Epithelial cell of proximal tubule (primary cell): ENCODE measurements at regions not wholly inside any gene's neighbourhood (a gene's known extent, or its start where the extent isn't known, plus 50 kb on each side); places are given as distances from the start of the nearest gene placed in this dataset.

Source experiments
- DNase-seq: peaks from one replicate; pipeline ENCODE4 v3.0.0-alpha.2; 2011; ENCODE audit warnings: low read depth
- H3K4me3 ChIP-seq: 2 replicates; pipeline ENCODE4 v1.5.1; 2011; ENCODE audit warnings: low read depth, mild to moderate bottlenecking, low read length
- TF ChIP-seq, protein P1 (sequence below): conservative IDR thresholded peaks from 2 replicates; pipeline ENCODE4 v1.5.1; 2012; ENCODE audit warnings: low read depth, mild to moderate bottlenecking, low read length

DNA sequence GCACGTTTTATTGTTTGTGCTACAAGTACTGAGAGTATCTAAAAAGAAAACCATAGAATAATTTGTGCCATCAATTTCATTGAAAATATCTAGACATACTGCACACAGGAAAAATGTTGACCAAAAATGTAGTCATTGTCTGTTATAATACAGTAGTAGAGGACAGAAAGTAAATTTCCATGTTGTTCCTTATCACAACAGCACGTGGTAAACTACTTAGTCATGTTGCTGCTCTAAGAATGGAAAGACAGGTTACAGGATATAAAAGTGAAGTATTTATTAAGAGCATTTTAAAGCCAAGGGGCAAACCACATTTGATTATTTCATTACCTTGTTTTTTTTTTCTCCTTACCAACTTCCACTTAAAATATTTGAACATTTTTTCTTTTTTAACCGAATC lies 89.0 kb upstream of the CEP85L start:
- no peak for DNase-seq
- TF ChIP-seq, protein P1, sequence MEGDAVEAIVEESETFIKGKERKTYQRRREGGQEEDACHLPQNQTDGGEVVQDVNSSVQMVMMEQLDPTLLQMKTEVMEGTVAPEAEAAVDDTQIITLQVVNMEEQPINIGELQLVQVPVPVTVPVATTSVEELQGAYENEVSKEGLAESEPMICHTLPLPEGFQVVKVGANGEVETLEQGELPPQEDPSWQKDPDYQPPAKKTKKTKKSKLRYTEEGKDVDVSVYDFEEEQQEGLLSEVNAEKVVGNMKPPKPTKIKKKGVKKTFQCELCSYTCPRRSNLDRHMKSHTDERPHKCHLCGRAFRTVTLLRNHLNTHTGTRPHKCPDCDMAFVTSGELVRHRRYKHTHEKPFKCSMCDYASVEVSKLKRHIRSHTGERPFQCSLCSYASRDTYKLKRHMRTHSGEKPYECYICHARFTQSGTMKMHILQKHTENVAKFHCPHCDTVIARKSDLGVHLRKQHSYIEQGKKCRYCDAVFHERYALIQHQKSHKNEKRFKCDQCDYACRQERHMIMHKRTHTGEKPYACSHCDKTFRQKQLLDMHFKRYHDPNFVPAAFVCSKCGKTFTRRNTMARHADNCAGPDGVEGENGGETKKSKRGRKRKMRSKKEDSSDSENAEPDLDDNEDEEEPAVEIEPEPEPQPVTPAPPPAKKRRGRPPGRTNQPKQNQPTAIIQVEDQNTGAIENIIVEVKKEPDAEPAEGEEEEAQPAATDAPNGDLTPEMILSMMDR = no peak
- H3K4me3 ChIP-seq = no peak overlapping the region

DNA sequence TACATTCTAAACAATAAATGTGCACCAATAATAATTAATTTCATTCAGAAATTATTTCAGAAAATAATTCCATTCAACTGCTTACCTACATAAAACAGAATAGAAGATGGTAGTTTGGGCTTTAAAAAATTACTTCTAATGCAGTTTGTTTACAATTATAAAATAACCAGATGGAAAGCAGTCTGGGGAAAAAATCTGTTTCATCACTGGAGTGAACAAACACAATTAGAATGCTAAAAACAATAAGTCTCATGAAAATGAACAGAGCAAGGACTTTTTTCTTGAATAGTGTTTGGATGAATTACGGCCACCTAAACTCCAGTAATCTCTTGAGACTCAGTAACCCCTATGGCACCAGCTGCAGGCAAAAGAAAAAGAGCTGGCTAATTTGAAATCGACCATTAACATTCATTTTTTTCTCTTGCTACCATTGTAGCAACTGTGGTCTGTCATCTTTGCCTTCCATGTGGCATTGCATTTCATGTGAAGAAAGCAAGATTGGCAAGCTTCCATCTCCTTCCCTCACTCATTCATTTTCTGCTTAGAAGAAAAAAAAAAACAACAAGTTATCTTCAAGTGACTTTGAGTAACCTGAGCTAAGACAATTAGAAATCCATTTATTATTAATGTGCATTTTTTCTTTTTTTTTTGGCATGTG lies 88.4 kb upstream of the CEP85L start:
- TF ChIP-seq, protein P1 = no peak
- no peak for DNase-seq
- no peak overlapping the region for H3K4me3 ChIP-seq

DNA sequence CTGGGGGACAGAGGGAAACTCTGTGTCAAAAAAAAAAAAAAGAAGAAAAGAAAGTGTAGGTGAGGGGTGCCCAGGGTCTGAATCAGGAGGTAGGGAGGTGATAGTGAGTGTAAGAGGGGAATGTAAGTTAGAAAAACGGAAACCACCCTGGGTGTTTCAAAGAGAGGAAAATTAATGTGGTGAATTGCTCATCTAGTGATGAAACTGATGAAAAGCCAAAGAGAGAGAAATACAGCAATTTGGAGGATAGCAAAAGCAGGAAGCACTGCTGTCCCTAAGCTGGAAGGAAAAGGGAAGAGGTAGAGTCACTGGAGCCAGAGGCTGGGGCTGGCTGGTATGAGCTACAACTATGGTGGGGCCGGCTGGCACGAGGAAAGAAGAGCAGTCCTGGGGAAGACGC lies 85.0 kb upstream of the CEP85L start:
- TF ChIP-seq, protein P1 = no peak
- no peak overlapping the region for H3K4me3 ChIP-seq
- no peak for DNase-seq

DNA sequence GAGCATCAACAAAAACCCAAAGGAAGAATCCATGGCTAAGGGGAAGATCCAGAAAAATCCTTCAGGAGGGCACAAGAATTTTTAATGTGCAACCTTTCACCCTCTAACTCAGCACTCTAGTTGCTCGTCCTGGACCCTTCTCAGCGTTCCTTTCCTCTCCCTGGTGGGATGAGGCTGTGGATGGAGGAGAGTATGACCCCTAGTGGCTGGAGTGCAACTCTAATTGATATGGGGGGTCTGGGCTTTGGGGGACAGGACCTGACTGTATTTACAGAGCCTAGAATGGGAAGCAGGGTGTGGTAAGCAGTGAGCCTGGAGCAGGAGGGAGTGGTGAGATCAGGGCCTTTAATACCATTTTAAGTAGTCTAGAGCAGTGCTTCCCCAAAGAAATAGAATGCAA lies 83.9 kb upstream of the CEP85L start:
- TF ChIP-seq, protein P1 = peak; percentile 68
- no peak overlapping the region for H3K4me3 ChIP-seq
- no peak for DNase-seq

DNA sequence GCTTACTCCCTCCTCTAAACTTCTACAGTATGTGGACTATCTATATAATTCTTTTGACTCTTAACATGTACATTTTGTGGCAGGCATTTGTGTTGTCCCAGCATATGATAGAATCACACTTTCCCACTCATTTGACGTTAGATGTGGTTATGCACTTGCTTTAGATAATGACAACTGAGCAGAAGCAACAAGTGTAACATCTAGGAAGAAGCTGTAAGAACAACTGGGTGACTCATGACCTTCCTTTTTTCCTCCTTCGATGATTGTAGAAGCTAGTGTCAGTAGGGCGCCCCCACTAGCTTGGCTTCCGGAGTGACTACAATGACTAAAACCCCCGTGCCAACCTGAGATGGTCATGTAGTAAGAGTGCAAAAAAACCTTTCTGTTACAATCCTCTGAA lies 74.6 kb upstream of the CEP85L start:
- TF ChIP-seq, protein P1 = no peak
- H3K4me3 ChIP-seq = no peak overlapping the region
- no peak for DNase-seq

DNA sequence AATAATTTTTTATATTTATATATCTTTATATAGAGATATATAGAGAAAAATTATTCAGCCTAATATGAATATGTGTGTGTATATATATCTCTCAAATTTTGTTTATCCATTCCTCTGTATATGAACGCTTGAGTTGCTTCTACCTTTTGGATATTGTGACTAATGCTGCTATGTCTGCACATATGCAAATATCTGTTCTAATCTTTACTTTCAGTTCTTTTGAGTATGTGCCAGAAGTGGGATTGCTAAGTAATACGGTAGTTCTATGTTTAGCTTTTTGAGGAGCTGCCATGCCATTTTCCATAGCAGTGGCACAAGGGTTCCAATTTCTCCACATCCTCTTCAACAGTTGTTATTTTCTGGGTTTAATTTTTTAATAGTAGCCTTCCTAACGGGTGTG lies 72.8 kb upstream of the CEP85L start:
- DNase-seq = no peak
- TF ChIP-seq, protein P1 = no peak
- H3K4me3 ChIP-seq = no peak overlapping the region

DNA sequence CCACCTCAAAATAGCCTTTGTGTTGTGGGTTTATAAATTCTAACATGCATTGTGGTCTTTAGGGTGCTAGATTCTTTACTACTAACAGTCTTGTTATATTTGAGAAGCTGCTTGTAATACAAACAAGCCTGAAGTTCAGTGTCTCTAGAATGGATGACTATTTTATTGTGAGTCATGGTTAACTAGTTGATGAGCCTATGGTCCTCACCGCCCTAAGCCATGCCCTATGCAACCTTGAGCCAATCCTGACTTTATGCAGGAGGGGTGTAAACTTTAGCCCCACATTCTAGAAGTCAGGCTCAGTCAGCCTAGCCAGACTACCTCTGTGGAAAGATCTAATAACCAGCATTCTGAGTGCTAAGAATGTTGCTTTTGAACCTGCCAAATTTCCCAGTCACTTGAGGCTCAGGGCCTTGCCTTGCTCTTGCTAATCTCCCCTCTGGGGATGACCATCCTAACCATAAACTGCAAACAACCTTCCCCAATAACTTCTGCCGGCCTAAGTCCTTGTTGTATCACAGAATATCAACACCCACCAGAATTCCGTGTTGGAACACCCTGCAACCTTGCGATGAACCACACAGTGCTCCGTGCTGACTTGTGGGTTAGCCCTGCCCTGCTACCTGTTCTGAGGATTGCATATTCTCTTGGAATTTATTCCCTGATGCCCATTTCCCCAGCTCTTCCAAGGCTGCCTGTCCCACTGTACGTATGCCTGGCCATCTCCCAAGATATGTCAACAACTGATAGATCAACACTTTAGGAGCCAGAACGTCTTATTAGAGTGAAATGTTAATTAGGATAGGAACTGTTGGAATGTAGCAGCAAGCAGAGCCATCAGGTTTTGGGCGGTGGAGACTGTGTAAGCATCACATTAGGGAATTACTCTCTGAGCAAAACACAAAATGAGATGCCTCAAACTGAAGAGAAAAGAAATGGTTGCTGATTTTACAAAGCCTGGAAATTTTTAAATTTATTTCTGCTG lies 71.7 kb upstream of the CEP85L start:
- DNase-seq = no peak
- no peak overlapping the region for H3K4me3 ChIP-seq
- TF ChIP-seq, protein P1 = no peak
